22Rv1 (cell line): ENCODE measurements at regions not wholly inside any gene's neighbourhood (a gene's known extent, or its start where the extent isn't known, plus 50 kb on each side); places are given as distances from the start of the nearest gene placed in this dataset.

Experiments
- H3K27ac ChIP-seq: fragments of 450-650 bp; 2 replicates; pipeline ENCODE4 v1.5.1; 2017
- ZFX ChIP-seq: fragments of 450-650 bp; IDR thresholded peaks from 2 replicates; pipeline ENCODE4 v1.6.1; 2017; ENCODE audit warnings: antibody characterized with exemption, borderline replicate concordance
- TF ChIP-seq, protein P1 (sequence below): fragments of 450-650 bp; IDR thresholded peaks from 2 replicates; pipeline ENCODE4 v1.5.1; 2017; ENCODE audit warnings: mild to moderate bottlenecking

DNA sequence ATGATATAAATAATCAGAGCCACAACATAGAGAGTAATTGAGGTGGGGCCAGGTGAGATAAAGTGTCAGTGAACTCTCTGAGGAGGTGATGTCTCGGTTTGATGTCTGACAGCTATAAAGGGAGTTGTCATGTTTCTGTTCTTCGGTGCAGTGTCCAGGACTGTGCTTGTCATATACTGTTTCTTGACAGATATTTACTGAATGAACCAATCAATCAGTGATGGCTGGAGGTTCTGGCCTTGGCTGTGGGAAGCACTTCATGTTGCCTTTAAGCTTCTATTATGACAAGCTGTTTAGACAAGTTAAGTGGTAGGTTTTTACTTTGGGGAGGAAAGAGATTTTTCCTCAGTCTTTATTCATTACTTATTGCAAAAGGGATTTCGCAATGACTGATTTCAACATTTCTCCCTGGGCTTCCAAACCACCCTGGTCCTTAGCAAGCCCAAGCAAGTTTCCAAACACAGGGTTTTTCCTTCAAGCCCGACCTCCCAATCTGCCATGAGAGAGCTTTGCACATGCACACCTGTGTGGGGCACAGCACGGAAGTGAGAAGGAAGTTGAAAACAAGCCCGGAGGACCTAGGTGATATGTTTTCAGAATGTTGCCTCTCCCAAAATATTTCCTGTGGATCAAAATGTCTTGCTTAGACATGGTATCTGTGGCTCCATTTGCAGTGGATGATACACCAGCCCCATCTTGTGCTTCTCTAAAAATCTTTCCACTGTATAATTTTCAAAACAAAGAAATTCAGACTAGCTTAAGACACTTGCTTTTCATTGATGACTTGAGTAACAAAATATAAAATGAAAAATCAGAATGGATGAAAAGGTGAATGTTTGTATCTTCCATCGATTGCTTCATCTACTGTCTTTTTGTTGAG, 567.3 kb upstream of the BTBD3 start:
- TF ChIP-seq, protein P1, sequence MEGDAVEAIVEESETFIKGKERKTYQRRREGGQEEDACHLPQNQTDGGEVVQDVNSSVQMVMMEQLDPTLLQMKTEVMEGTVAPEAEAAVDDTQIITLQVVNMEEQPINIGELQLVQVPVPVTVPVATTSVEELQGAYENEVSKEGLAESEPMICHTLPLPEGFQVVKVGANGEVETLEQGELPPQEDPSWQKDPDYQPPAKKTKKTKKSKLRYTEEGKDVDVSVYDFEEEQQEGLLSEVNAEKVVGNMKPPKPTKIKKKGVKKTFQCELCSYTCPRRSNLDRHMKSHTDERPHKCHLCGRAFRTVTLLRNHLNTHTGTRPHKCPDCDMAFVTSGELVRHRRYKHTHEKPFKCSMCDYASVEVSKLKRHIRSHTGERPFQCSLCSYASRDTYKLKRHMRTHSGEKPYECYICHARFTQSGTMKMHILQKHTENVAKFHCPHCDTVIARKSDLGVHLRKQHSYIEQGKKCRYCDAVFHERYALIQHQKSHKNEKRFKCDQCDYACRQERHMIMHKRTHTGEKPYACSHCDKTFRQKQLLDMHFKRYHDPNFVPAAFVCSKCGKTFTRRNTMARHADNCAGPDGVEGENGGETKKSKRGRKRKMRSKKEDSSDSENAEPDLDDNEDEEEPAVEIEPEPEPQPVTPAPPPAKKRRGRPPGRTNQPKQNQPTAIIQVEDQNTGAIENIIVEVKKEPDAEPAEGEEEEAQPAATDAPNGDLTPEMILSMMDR = no peak
- TF ChIP-seq ZFX = no peak
- H3K27ac ChIP-seq = no peak overlapping the region

DNA sequence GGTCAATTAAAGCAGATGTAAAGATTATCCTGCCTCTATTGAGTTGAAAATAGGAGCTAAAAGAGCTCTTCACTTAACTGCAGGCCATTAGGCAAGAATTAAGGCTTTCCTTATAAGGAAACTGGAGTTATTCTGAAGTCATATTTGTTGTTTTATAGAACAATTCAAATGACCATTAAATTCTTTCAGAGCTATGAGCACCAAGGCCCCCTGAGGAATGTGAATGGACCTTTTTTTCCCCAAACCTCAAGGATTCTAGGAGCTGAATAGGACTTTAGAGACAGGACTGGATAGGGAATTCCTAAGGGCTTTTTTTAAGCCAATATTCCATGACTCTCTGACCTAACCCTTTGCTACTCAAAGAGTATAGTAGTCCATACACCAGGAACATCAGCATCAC, 565.7 kb upstream of the BTBD3 start:
- TF ChIP-seq ZFX = no peak
- TF ChIP-seq, protein P1 = no peak
- H3K27ac ChIP-seq = no peak overlapping the region

DNA sequence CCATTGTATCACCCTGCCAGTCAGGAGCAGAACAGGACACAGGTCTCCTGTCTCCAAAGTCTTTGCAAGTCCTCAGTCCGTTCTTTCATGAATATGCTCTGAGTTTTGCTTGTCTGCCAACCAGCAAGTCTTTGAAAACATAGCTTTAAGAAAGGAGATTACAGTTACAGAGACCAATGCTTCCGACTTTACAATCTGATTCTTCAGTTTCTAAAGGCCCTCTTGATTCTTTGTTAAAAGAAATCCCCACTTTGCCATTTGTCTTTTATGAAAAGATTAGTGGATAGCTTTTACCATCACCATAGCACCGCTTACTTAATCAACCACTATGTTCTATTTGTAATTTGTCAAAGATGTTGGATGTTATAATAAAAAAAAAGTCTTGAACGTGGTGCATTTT, 562.8 kb upstream of the BTBD3 start:
- TF ChIP-seq, protein P1 = no peak
- no peak overlapping the region for H3K27ac ChIP-seq

DNA sequence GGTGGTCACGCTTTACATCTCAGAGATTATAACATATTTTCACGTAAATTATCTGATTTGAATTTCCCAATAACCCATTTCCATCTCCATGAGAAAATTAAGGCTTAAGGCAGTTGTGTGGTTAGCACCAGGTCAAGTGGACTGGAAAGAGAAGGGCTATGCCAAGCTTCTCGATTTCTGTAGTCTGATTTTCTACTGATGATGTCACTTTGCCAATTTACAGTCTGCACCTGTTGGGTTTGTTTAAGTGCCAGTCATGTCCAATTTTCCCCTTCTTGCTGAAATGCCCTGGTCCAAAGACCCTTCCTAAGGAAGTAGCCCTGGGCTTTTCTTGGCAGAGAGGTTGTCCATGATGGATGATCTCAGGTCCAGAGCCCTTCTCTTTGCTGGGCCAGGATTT, 562.3 kb upstream of the BTBD3 start:
- TF ChIP-seq ZFX = no peak
- TF ChIP-seq, protein P1 = no peak
- H3K27ac ChIP-seq = no peak overlapping the region

DNA sequence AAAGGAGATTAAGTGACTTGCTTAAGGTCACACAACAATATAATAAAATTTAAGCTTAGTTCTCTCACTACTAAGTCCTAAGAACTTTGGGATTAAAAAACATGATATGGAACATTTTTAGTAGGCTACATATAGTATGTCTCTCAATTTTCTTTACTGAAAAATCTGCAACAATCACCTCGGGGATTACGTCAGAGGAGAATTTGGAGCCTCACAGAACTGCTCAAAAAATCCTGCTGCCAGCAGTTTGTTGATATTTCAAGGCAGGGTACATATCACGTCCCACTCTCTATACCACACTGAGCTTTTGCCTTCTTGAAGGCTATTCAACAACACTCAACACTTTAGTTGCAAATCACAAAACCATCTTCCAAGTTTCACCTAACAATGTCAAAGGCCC, 561.6 kb upstream of the BTBD3 start:
- no peak for TF ChIP-seq ZFX
- TF ChIP-seq, protein P1 = no peak
- H3K27ac ChIP-seq = no peak overlapping the region

DNA sequence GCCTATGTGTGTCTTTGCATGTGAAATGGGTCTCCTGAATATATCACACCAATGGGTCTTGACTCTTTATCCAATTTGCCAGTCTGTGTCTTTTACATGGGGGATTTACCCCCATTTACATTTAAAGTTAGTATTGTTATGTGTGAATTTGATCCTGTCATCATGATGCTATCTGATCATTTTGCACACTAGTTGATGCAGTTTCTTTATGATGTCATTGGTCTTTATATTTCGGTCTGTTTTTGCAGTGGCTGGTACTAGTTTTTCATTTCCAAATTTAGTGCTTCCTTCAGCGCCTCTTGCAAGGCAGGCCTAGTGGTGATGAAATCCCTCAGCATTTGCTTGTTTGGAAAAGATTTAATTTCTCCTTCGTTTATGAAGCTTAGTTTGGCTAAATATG, 555.2 kb upstream of the BTBD3 start:
- H3K27ac ChIP-seq = no peak overlapping the region
- TF ChIP-seq ZFX = no peak
- TF ChIP-seq, protein P1 = no peak

DNA sequence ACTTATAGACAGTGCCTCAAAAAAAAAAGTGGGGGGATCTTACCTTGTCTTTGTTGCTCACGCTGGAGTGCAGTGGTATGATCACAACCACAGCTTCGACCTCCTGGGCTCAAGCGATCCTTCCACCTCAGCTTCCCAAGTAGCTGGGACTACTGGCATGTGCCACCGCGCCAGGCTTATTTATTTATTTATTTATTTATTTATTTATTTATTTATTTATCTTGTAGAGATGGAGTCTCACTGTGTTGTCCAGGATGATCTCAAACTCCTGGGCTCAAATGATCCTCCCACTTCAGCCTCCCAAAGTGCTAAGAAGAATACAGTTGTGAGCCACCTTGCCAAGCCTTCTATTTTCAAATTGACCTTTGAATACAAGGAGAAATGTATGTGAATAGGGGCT, 553.0 kb upstream of the BTBD3 start:
- H3K27ac ChIP-seq = no peak overlapping the region

More for the DNA sequence above, 553.0 kb upstream of the BTBD3 start:
- TF ChIP-seq, protein P1 = no peak
- TF ChIP-seq ZFX = no peak
